GM18870 (cell line): ENCODE measurements at regions not wholly inside any gene's neighbourhood (a gene's known extent, or its start where the extent isn't known, plus 50 kb on each side); places are given as distances from the start of the nearest gene placed in this dataset.

ENCODE experiments used
- ATAC-seq: cut with Tn5 transposase; IDR thresholded peaks from one replicate; pipeline ENCODE4 v1.9.1; 2021; ENCODE audit warnings: moderate library complexity; ENCODE audit not compliant: unreplicated experiment

DNA sequence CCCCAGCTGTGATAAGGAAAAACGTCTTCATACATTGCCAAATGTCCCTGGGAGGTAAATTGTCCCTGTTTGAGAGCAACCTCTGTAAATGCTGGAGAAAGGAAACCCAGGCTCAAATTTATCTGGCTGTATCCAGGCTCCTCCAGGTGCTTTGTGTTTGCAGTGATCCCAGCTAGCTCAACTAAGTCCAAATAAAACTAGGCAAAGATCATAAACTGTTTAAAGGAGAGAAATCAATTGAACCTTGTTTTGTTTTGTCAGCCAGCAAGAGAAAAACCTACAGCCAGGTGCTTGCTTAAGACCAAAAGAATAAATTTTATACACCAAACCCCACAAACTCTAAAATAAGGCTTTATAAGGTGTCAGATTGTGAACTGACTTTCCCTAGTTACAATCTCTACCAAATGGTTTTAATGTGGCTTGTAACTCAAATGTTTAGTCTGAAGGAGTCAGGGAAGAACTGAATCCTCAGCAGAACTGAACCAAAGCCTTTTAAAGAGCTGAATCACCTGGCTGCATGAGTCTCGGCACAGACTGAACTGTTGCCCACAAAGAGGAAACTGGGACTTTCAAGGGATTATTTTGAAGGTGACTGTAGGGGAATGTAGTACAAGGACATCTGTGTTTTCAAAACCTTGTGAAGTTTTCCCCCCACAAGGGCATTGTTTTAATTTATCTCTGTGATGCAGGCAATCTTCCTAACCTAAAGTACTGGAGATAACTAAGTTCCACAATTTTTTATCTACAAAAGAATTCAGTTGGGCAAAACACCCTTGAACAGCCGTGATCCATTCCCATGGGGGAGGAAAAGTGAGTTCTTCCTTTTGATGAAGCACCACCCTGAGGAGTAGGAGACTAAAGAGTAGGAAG is 201.7 kb upstream of the TARS1 start:
- ATAC-seq = no peak

GRCh38 chr5:33240558-33240957 is 200.2 kb upstream of the TARS1 start:
- no peak for ATAC-seq

- ATAC-seq = peak; percentile 57
Measured at GRCh38 chr5:33241802-33242201, 199.0 kb upstream of the TARS1 start.

DNA sequence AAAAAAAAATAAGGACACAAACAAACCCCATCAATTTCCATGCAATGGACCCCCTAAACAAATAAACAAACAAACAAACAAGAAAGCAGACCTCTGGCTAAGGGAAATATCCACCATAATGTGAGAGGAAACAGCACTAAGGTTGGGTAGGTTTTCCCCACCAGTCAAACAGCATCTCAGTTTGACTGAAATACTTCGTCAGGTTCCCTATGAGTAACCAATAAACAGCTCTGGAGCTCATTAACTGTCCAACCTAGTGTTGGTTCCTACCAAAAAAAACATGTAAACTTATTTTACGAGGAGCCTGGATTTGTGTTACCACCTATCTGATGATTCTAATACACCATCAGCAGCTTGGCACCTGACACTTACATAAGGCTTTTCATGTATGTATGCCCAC is 198.5 kb upstream of the TARS1 start:
- ATAC-seq = no peak

GRCh38 chr5:33244441-33245150 is 196.2 kb upstream of the TARS1 start:
- ATAC-seq = no peak

DNA sequence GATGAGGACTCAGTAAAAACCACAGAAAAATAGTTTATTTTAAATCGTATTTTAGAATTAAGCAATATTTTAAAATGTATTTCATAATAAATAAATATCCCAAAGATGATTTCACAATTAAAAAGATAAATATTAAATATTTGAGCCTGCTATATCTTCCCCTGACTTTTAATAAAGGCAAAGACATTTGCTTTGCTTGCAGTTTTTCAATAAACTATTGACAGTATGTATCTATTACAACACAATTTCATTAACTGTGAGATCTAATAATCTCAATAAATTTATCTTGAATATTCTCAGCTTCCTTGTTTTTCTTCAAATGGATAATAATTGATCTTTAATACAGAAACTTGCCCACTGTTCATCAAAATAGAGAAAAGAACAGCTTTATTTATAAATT is 186.2 kb upstream of the TARS1 start:
- no peak for ATAC-seq

- ATAC-seq = no peak
Measured at GRCh38 chr5:33257807-33258429, 182.8 kb upstream of the TARS1 start.

DNA sequence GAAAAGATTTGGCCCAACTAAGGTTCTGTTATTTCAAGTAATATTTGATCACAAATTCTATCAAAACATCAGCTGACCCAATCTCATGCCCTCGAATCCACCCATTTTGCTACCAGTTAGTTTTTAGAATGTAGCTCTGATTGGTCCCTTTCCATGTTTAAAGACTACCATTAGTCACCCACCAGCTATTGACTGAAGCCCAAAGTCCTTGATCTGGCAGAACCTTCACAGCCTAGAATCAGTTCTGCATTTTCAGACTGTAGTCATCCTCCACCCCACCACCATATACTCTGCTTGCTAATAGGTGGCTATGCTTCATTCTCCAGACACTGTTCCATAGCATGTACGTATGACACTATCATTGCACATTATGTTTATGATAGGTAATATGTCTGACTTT is 182.2 kb upstream of the TARS1 start:
- ATAC-seq = no peak

DNA sequence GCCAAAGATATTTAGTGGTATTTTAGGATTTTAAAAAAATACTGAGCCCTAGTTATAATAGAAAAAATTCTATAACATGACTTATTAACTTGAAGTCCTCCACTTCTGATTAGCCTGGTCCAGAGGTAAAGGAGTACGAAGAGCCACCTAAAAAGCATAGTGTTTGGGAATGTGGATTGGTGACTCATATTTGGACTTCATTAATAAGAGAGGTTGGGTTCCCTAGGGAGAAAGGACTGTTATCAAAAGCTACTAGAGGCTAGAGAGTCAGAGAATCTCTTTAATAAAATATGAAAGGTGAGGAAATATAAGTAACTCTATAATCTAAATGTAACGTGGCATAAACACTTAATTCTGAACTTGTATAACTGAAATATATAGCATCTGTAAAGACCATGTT is 180.7 kb upstream of the TARS1 start:
- ATAC-seq = no peak

DNA sequence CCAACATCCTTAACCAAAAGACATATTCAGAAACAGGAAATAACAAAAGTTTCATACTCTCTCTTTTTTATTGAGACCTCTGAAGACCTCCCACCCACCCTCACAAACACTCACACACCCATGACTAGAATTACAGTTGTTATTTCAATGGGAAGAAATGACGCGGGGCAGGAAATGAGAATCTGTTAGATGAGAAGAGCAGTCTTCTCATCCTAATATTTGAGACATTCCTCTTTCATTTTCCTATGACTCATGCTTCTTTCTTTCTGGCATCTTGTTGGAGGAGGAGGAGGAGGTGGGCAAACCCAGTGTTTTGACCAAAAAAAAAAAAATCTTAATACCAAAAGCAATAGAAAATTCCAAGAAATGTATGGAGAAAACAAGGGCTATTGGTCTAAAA is 179.5 kb upstream of the TARS1 start:
- ATAC-seq = no peak

DNA sequence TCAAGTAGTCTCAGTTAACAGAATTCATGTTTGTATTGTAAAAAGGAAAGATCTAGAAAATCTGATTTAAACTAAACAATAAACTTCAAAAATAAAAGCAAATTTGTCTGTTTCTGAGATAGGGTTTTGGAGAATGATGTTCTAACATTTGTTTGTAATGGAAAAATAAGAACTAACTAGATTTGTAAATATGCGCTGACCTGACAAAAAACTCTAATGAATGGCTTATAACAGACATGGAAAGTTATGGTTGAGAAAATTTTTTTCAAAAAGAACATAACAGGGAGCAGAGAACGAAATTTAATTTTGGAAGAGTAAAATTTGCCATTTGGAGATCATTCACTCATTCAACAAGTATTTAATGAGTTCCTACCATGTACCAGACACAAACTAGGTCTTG is 179.0 kb upstream of the TARS1 start:
- no peak for ATAC-seq

DNA sequence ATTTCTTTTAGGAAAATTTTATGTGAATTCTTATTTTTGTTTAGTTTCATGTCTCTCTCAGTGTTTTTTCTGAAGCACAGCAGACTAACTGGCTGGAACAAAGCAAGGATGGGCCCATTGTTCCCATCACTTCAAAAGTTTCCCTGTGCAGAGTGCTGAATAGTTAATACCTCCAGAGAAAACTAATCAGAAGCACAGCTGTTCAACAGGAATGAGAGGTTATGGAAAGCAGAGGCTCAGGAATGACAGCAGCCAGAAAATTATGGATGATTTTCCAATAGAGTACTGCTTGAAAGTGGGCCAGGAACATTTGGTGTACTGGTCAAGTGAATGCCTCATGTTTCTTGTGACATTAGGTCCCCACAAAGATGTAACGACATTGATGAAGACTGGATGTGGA is 173.0 kb upstream of the TARS1 start:
- no peak for ATAC-seq

DNA sequence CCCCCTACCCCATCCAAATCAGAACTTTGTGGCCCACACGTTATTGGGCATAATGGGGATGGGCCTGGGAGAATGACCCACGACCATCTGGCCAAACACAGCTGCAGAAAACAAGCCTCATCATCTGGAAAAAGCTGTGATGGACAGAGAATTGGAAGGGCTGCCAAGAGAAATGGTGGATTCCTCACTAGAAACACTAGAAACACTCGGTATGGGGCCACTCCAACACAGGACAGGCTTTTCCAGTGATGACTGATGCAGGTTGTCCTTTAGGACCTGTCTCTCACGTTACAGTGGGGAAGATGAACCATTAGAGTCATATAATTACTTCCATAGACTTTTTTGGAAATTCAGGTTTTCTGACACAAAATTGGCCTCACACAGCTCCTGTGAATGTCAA is 172.4 kb upstream of the TARS1 start:
- no peak for ATAC-seq

DNA sequence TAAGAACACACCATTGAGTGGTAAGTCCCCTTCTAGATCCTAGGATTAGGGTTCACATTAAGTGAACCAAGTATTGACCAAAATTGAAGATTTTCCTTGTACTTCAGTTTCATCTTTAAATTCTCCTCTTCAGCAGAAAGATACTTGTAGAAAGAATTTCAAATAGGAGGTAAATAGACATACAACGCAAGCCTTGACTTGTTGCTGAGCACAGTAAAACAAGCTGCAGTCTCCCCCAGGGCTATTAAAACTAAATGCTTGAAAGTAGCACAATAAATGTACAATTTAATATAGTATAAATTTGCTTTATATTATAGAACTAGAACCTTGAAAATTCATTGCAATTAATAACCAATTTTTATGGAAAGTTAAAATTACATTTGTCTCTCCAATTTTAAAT is 170.1 kb upstream of the TARS1 start:
- no peak for ATAC-seq

DNA sequence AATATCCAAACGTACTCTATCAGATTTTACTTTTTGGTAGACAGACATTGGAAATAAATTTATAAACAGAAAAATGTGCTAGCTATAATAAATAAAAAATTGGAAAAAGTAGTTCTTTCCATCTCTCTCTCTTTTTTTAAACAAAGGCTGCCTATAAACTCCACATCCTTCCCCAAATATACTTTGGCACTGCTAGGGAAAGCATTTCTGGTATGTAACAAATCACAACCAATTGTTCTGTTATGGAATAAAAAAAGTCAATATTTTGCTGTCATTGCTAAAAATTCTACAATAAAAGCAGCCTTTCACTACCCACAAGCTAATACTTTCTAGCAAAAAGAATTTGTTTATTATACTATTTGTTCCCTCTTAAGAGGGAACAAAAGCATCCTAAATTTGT is 169.2 kb upstream of the TARS1 start:
- ATAC-seq = no peak

GRCh38 chr5:33272288-33272687 is 168.5 kb upstream of the TARS1 start:
- no peak for ATAC-seq

DNA sequence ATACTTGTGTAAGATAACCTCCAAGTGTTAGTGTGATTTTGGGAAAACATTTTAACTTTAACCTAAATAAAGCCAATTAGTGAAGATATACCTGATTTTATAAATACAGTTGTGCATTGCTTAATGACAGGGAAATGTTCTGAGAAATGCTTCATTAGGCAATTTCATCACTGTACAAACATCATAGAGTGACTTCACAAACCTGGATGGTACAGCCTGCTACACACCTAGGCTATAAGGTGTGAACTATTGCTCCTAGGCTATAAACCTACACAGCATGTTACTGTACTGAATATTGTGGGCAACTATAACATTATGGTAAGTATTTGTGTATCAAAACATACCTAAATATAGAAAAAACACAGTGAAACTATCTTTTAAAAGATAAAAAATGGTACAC is 166.8 kb upstream of the TARS1 start:
- ATAC-seq = no peak

DNA sequence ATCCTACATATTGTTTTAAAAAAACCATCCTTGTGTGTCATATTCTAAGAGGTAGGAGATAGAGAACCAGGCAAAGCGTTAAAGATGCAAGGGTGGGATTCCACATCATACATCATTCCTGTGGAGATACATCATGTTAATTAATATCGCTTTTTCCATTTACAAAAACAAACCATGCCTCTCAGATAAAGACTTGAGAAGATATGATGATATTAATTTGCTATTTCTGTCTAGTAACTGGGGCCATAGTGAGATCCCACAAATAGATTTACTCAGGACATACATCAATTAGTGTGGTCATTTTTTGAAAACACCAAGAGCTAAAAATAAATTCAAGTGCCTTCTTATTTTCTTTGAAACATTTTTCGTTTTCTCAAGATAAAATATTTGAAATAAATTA is 165.4 kb upstream of the TARS1 start:
- ATAC-seq = no peak

- ATAC-seq = no peak
Measured at GRCh38 chr5:33275921-33276627, 164.7 kb upstream of the TARS1 start.

- no peak for ATAC-seq
Measured at GRCh38 chr5:33276628-33276950, 164.2 kb upstream of the TARS1 start.

DNA sequence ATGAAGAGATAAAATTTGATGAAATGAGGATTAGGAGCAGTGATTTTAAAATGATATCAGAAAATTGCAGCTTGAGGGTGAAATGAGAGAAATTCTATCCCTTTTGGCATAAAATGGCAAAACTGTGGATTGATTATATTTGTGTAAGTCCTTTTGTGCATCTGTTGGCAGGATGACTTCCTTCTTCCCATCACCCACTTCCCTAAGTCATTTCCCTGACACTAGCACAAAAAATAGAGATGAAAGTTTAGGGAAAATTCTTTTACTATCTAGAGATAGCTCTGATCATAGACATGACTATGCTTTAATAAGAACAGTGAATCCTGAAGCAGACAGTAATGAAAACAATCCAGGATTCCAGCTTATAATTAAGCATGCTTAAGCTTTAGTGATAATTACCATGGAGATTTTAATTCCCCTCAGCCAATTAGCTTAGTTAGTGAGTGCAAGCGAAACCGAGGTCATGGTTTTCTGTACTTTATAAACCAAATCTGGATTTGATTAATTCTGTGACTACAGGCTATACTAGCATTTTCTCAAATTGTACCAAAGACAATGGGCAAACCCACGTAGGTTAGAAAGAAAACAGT is 163.6 kb upstream of the TARS1 start:
- ATAC-seq = no peak
